HAP-1 (cell line): ENCODE measurements at regions not wholly inside any gene's neighbourhood (a gene's known extent, or its start where the extent isn't known, plus 50 kb on each side); places are given as distances from the start of the nearest gene placed in this dataset.
"Not testable (repeated sequence)": the region's sequence is repeated elsewhere in the genome, so short reads cannot be mapped to it uniquely, and the experiment has no call there.

ENCODE experiments used
- DNase-seq, 2 experiments: peaks; one replicate each; pipeline ENCODE4 v3.0.0-alpha.2; 2016 to 2020; ENCODE audit warnings: low spot score in 2 of 2
- H3K27me3 ChIP-seq: fragments of 250-450 bp; sonication (Bioruptor Pico); 2 replicates; pipeline ENCODE4 v1.5.1; 2020; ENCODE audit warnings: low read depth, mild to moderate bottlenecking, moderate library complexity
- H3K36me3 ChIP-seq: fragments of 250-450 bp; sonication (Bioruptor Pico); replicated peaks from 2 replicates; pipeline ENCODE4 v1.5.1; 2020; ENCODE audit warnings: mild to moderate bottlenecking
- H3K4me1 ChIP-seq: fragments of 250-450 bp; sonication (Bioruptor Pico); 2 replicates; pipeline ENCODE4 v1.5.1; 2020; ENCODE audit warnings: mild to moderate bottlenecking
- H3K4me3 ChIP-seq: fragments of 250-450 bp; sonication (Bioruptor Pico); 2 replicates; pipeline ENCODE4 v1.5.1; 2020; ENCODE audit warnings: mild to moderate bottlenecking, moderate library complexity
- H3K9me3 ChIP-seq: fragments of 250-450 bp; sonication (Bioruptor Pico); 2 replicates; pipeline ENCODE4 v1.5.1; 2020; ENCODE audit warnings: mild to moderate bottlenecking, moderate library complexity
- in situ Hi-C: fragments of 300-500 bp; cut with MboI; formaldehyde crosslinking; loops from 3 replicates; pipeline ENCODE4 v1.14.3; 2020; ENCODE audit warnings: low sequenced_read_pairs, inconsistent platforms, mixed read lengths

- Histone ChIP-seq H3K36me3 (no peaks in the 10 kb centered on the region), H3K4me1 (peaks cover 4% of the 10 kb centered on the region), H3K4me3 (no peak overlapping the region), H3K9me3 (no peaks in the 10 kb centered on the region), H3K27me3 (no peaks in the 10 kb centered on the region)
- in situ Hi-C loops = no loop called here
- no peak for DNase-seq
Observed at GRCh38 chr1:71292203-71292602, 211.4 kb upstream of the ZRANB2 start.

GRCh38 chr1:71290506-71291237, 209.8 kb upstream of the ZRANB2 start:
- H3K36me3 ChIP-seq, H3K9me3 ChIP-seq, in situ Hi-C loops, H3K4me3 ChIP-seq, H3K4me1 ChIP-seq, H3K27me3 ChIP-seq: not testable (repeated sequence)
- DNase-seq = peak; percentile 33 to 83

- H3K4me3 ChIP-seq = no peak overlapping the region
- H3K36me3 ChIP-seq = no peaks in the 10 kb centered on the region
- DNase-seq = no peak
- in situ Hi-C loops = no loop called here
- H3K4me1 ChIP-seq = peaks cover under 1% of the 10 kb centered on the region
- H3K27me3 ChIP-seq = no peaks in the 10 kb centered on the region
- no peaks in the 10 kb centered on the region for H3K9me3 ChIP-seq
Observed at GRCh38 chr1:71285529-71285928, 204.7 kb upstream of the ZRANB2 start.

GRCh38 chr1:71276466-71276865, 195.6 kb upstream of the ZRANB2 start:
- no peaks in the 10 kb centered on the region for H3K4me1 ChIP-seq
- no peaks in the 10 kb centered on the region for H3K9me3 ChIP-seq
- H3K36me3 ChIP-seq = no peaks in the 10 kb centered on the region
- DNase-seq = no peak
- H3K27me3 ChIP-seq = peaks cover 3% of the 10 kb centered on the region; the same call in 1 of the 2 replicates
- in situ Hi-C loops = no loop called here
- no peak overlapping the region for H3K4me3 ChIP-seq

GRCh38 chr1:71273334-71273733, 192.5 kb upstream of the ZRANB2 start:
- no peaks in the 10 kb centered on the region for H3K36me3 ChIP-seq
- H3K4me3 ChIP-seq = no peak overlapping the region
- H3K4me1 ChIP-seq = no peaks in the 10 kb centered on the region
- H3K9me3 ChIP-seq = no peaks in the 10 kb centered on the region
- no peak for DNase-seq
- in situ Hi-C loops = no loop called here
- peaks cover 3% of the 10 kb centered on the region; the same call in 1 of the 2 replicates for H3K27me3 ChIP-seq

- in situ Hi-C loops = no loop called here
- no peaks in the 10 kb centered on the region for H3K9me3 ChIP-seq
- no peak for DNase-seq
Observed at GRCh38 chr1:71270394-71270915, 189.6 kb upstream of the ZRANB2 start.

GRCh38 chr1:71269818-71270217, 189.0 kb upstream of the ZRANB2 start:
- no peak for DNase-seq
- H3K4me1 ChIP-seq = no peaks in the 10 kb centered on the region
- H3K9me3 ChIP-seq = no peaks in the 10 kb centered on the region

More at GRCh38 chr1:71270394-71270915, 189.6 kb upstream of the ZRANB2 start:
- Histone ChIP-seq H3K36me3 (no peaks in the 10 kb centered on the region), H3K4me1 (no peaks in the 10 kb centered on the region), H3K4me3 (no peak overlapping the region), H3K27me3 (peaks cover 3% of the 10 kb centered on the region; the same call in 1 of the 2 replicates)

GRCh38 chr1:71269179-71269578, 188.3 kb upstream of the ZRANB2 start:
- no peak for DNase-seq
- Histone ChIP-seq H3K4me1 (no peaks in the 10 kb centered on the region), H3K36me3 (no peaks in the 10 kb centered on the region), H3K27me3 (no peaks in the 10 kb centered on the region), H3K9me3 (no peaks in the 10 kb centered on the region), H3K4me3 (no peak overlapping the region)
- in situ Hi-C loops = no loop called here

More at GRCh38 chr1:71269818-71270217, 189.0 kb upstream of the ZRANB2 start:
- Histone ChIP-seq H3K27me3 (peaks cover 3% of the 10 kb centered on the region; the same call in 1 of the 2 replicates), H3K4me3 (no peak overlapping the region), H3K36me3 (no peaks in the 10 kb centered on the region)
- in situ Hi-C loops = no loop called here

- Histone ChIP-seq H3K27me3 (no peaks in the 10 kb centered on the region), H3K9me3 (no peaks in the 10 kb centered on the region), H3K4me3 (no peak overlapping the region), H3K36me3 (no peaks in the 10 kb centered on the region), H3K4me1 (no peaks in the 10 kb centered on the region)
- in situ Hi-C loops = no loop called here
- DNase-seq = no peak
Observed at GRCh38 chr1:71267220-71267619, 186.4 kb upstream of the ZRANB2 start.

GRCh38 chr1:71264039-71264438, 183.2 kb upstream of the ZRANB2 start:
- Histone ChIP-seq H3K4me1 (no peaks in the 10 kb centered on the region), H3K36me3 (no peaks in the 10 kb centered on the region), H3K27me3 (no peaks in the 10 kb centered on the region), H3K4me3 (no peak overlapping the region), H3K9me3 (no peaks in the 10 kb centered on the region)
- in situ Hi-C loops = no loop called here
- DNase-seq = no peak

- in situ Hi-C loops = no loop called here
- Histone ChIP-seq H3K4me3 (no peak overlapping the region), H3K9me3 (no peaks in the 10 kb centered on the region), H3K4me1 (no peaks in the 10 kb centered on the region), H3K27me3 (no peaks in the 10 kb centered on the region), H3K36me3 (no peaks in the 10 kb centered on the region)
- no peak for DNase-seq
Observed at GRCh38 chr1:71262970-71263369, 182.1 kb upstream of the ZRANB2 start.

GRCh38 chr1:71252900-71253299, 172.1 kb upstream of the ZRANB2 start:
- no peak for DNase-seq
- Histone ChIP-seq H3K36me3 (no peaks in the 10 kb centered on the region), H3K27me3 (0 out of 2 replicates have a peak, but pooled peaks cover 2% of the 10 kb centered on the region), H3K4me3 (no peak overlapping the region), H3K9me3 (no peaks in the 10 kb centered on the region), H3K4me1 (no peaks in the 10 kb centered on the region)
- in situ Hi-C loops = no loop called here

GRCh38 chr1:71245246-71245645, 164.4 kb upstream of the ZRANB2 start:
- no peak overlapping the region for H3K4me3 ChIP-seq
- no peaks in the 10 kb centered on the region for H3K36me3 ChIP-seq
- H3K9me3 ChIP-seq = no peaks in the 10 kb centered on the region
- no peaks in the 10 kb centered on the region for H3K4me1 ChIP-seq
- no peak for DNase-seq
- H3K27me3 ChIP-seq = no peaks in the 10 kb centered on the region
- in situ Hi-C loops = no loop called here

GRCh38 chr1:71242239-71242638, 161.4 kb upstream of the ZRANB2 start:
- Histone ChIP-seq H3K36me3 (no peaks in the 10 kb centered on the region), H3K9me3 (no peaks in the 10 kb centered on the region), H3K4me3 (no peak overlapping the region), H3K4me1 (no peaks in the 10 kb centered on the region), H3K27me3 (no peaks in the 10 kb centered on the region)
- in situ Hi-C loops = no loop called here
- no peak for DNase-seq
